ENCODE measurements at regions not wholly inside any gene's neighbourhood (a gene's known extent, or its start where the extent isn't known, plus 50 kb on each side); places are given as distances from the start of the nearest gene placed in this dataset.

GRCh38 chr2:5988120-5988519, 295.9 kb downstream of the SOX11 start:
- intact Hi-C loops (cut with DNase I), result no loop called here
- no peak for DNase-seq
- peaks cover 0 to 6% (median 0%) of the 10 kb centered on the region in 3 donors for H3K9me3 ChIP-seq
- H3K27me3 ChIP-seq, result peaks cover 0 to 6% (median 0%) of the 10 kb centered on the region in 4 donors
- H3K27ac ChIP-seq, result no peak overlapping the region
- H3K4me1 ChIP-seq, result no peaks in the 10 kb centered on the region
- 48 to 55% methylated on average over 3 of the region's 3 CpGs for WGBS, 2 donors
- H3K36me3 ChIP-seq, result no peaks in the 10 kb centered on the region
- H3K4me3 ChIP-seq, result no peak overlapping the region
- TF ChIP-seq CTCF (IDR thresholded peaks at IDR 0.05) (no peak), POLR2A (IDR thresholded peaks at IDR 0.05) (no peak)

- intact Hi-C loops (cut with DNase I), result no loop called here
- DNase-seq, result no peak
- peaks cover 0 to 3% (median 0%) of the 10 kb centered on the region in 3 donors for H3K9me3 ChIP-seq
These were observed 297.9 kb downstream of the SOX11 start for GRCh38 chr2:5990086-5990485.

GRCh38 chr2:5991305-5991968, 299.3 kb downstream of the SOX11 start:
- DNase-seq, result no peak
- Histone ChIP-seq H3K9me3 (no peaks in the 10 kb centered on the region), H3K4me1 (no peaks in the 10 kb centered on the region), H3K27me3 (no peaks in the 10 kb centered on the region), H3K27ac (no peak overlapping the region), H3K36me3 (no peaks in the 10 kb centered on the region), H3K4me3 (no peak overlapping the region)
- no peak for TF ChIP-seq POLR2A (IDR thresholded peaks at IDR 0.05)
- TF ChIP-seq CTCF (IDR thresholded peaks at IDR 0.05), result no peak
- WGBS, 2 donors, result 33 to 48% methylated on average over 4 to 8 of the region's 8 CpGs
- intact Hi-C loops (cut with DNase I), result no loop called here

More at GRCh38 chr2:5990086-5990485, 297.9 kb downstream of the SOX11 start:
- no peaks in the 10 kb centered on the region for H3K4me1 ChIP-seq
- no peaks in the 10 kb centered on the region for H3K36me3 ChIP-seq
- no peak overlapping the region for H3K4me3 ChIP-seq
- TF ChIP-seq POLR2A (IDR thresholded peaks at IDR 0.05) (no peak), CTCF (IDR thresholded peaks at IDR 0.05) (no peak)
- H3K27me3 ChIP-seq, result peaks cover 0 to 1% (median 0%) of the 10 kb centered on the region in 4 donors
- H3K27ac ChIP-seq, result no peak overlapping the region
- 74 to 90% methylated on average over 5 of the region's 5 CpGs for WGBS, 2 donors

- 34 to 35% methylated on average over 1 of the region's 1 CpG for WGBS, 2 donors
- intact Hi-C loops (cut with DNase I), result no loop called here
- Histone ChIP-seq H3K27ac (no peak overlapping the region), H3K36me3 (no peaks in the 10 kb centered on the region), H3K4me3 (no peak overlapping the region), H3K27me3 (no peaks in the 10 kb centered on the region), H3K9me3 (no peaks in the 10 kb centered on the region), H3K4me1 (no peaks in the 10 kb centered on the region)
- DNase-seq, result no peak
- no peak for TF ChIP-seq CTCF (IDR thresholded peaks at IDR 0.05)
- no peak for TF ChIP-seq POLR2A (IDR thresholded peaks at IDR 0.05)
These were observed 303.6 kb downstream of the SOX11 start for GRCh38 chr2:5995832-5996231.

- no peaks in the 10 kb centered on the region for H3K4me1 ChIP-seq
- intact Hi-C loops (cut with DNase I), result no loop called here
- no peak overlapping the region for H3K4me3 ChIP-seq
- H3K9me3 ChIP-seq, result no peaks in the 10 kb centered on the region
- H3K36me3 ChIP-seq, result no peaks in the 10 kb centered on the region
- no peak overlapping the region for H3K27ac ChIP-seq
- 72 to 77% methylated on average over 2 of the region's 2 CpGs for WGBS, 2 donors
- no peak for DNase-seq
- H3K27me3 ChIP-seq, result no peaks in the 10 kb centered on the region
- TF ChIP-seq POLR2A (IDR thresholded peaks at IDR 0.05) (no peak), CTCF (IDR thresholded peaks at IDR 0.05) (no peak)
These were observed 316.0 kb downstream of the SOX11 start for GRCh38 chr2:6008186-6008585.

All from esophagus squamous epithelium (tissue), 5 donors.